ENCODE measurements at regions not wholly inside any gene's neighbourhood (a gene's known extent, or its start where the extent isn't known, plus 50 kb on each side); places are given as distances from the start of the nearest gene placed in this dataset.

DNA sequence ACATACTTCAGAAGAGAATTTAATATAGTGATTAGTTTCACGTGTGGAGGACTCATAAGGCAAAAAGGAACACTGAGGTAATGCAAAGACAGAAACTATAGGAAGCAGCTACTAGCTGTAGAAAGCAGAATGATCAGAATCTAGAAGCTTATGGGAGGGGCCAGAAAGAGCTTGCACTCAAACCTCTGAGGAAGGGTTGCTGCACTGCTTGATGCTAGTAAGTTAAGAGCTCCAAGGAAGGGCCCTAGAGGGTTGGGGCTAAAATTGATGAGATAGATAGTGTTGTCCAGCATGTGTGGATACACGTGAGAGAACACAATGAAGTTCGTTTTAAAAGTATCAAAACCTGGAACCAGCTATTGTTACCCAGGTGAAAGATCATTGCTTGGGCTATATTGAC lies 311.1 kb downstream of the SLC6A15 start:
- no peak for DNase-seq

- no peak for DNase-seq
Measured at GRCh38 chr12:84599539-84599938, 313.1 kb downstream of the SLC6A15 start.

- no peak for DNase-seq
Measured at GRCh38 chr12:84596266-84596665, 316.3 kb downstream of the SLC6A15 start.

DNA sequence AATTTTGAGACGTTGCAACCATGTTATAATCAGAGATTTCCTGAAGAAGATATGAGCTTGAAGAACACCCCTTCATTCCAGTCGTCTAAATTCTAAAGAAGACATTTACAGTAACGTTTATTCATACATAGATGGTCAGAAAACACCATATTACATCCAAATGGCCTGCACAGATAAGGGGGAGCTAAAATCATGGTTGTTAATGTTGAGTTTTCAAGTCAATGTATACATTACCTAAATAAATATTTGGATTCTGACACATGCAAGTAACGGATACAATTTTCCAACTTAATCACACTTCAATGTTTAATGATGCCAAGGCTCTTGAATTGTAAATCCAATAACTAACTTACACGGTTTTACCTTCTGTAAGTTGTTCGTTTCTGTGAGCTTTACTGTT lies 318.4 kb downstream of the SLC6A15 start:
- no peak for DNase-seq

DNA sequence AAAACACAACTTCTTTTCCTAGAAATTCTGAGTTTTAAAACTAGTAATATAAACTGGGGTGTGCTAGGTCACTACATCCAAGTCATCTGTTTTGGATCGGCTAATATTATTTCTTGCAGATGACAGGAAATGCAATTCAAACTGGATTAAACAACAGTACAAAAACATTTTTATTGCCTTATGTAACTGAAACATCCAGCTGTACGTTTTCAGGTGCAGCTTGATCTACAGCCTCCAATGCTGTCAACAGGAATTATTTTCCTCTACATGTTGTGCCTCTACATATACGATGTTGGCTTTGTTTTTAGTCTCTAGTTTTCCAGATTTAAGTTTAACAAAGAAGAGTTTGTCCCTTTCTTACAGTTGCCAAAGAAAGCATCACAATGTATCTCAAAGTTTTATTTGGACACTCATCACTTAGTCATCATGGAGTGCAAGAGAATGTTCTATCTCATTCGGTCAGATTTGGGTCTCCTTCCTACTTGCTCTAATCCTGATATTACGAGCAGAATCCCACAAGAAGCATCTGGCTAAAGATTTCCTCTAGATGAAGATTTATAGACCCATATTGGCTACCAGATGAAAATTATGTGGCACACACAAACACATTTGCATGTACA lies 326.7 kb downstream of the SLC6A15 start:
- no peak for DNase-seq

DNA sequence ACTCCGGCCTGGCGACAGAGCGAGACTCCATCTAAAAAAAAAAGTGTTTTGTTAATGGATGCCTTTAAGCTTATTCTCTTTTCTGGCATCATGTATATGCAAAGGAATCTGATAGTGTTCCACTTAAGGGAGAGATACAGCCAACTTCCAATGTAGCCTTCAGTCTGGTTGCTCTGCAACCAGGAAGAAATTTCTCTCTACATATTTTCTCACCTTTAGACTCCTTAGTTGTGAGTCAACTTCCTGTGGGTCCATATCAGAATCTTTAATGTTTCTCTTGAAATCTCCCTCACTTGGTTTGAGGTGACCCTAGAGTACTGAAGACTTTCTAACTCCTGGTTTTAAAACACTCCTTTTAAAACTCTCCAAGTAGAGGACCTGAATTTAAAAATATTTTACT lies 340.4 kb downstream of the SLC6A15 start:
- DNase-seq: no peak

- no peak for DNase-seq
Measured at GRCh38 chr12:84562331-84562730, 350.3 kb downstream of the SLC6A15 start.

- no peak for DNase-seq
Measured at GRCh38 chr12:84561351-84561750, 351.2 kb downstream of the SLC6A15 start.

DNA sequence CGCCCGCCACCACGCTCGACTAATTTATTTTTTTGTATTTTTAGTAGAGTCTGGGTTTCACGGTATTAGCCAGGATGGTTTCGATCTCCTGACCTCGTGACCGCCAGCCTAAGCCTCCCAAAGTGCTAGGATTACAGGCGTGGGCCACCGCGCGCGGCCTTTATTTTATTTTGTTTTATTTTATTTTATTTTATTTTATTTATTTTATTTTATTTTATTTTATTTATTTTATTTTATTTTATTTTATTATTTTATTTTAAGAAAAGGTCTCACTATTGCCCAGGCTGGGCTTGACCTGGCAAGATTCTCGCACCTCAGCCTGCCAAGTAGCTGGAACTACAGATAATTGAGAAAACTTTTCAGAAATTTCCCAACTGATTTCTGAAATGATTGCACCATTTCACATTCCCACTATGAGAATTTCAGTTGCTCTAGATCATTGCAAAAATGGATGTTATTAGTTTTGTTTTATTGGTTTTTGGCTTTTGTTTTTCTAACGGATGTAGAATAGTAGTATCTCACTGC lies 358.3 kb downstream of the SLC6A15 start:
- DNase-seq: no peak

- DNase-seq: no peak
Measured at GRCh38 chr12:84553331-84554117, 359.1 kb downstream of the SLC6A15 start.

DNA sequence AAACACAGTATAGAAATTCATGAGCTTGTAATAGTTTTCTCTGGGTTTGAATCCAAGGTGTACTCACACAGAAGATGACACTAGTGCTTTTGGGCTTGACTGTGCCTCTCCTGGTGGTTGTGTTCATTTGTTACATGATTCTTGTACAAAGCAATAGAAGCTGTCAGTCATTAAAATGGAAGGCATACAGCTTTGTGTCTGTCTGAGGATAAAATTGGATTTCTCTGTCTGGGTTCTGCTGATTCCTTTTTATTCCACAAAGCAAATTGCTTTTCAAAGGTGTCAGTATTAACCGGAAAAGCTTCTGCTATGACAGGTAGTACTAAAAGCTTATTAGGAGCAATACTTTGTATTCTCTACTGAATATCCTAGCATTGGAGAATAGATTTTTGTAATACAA lies 361.2 kb downstream of the SLC6A15 start:
- DNase-seq: no peak

GRCh38 chr12:84550518-84550917 lies 362.1 kb downstream of the SLC6A15 start:
- DNase-seq: no peak

DNA sequence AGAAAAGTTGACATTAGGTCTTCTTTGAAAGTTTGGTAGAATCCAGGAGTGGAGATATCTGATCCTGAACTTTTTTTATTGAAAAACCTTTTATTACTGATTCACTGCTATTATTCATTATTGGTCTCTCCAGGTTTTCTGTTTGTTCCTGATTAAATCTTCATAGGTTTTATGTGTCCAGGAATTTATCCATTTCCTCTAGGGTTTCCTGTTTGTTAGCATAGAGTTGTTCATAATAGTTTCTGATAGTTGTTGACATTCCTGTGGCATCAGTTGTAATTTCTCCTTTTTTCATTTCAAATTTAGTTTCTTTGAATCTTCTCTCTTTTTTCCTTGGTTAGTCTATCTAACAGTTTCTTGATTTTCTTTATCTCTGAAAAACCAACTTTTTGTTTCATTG lies 370.3 kb downstream of the SLC6A15 start:
- no peak for DNase-seq

- DNase-seq: no peak
Measured at GRCh38 chr12:84537666-84538065, 374.9 kb downstream of the SLC6A15 start.

- DNase-seq: no peak
Measured at GRCh38 chr12:84512751-84513150, 399.8 kb downstream of the SLC6A15 start.

DNA sequence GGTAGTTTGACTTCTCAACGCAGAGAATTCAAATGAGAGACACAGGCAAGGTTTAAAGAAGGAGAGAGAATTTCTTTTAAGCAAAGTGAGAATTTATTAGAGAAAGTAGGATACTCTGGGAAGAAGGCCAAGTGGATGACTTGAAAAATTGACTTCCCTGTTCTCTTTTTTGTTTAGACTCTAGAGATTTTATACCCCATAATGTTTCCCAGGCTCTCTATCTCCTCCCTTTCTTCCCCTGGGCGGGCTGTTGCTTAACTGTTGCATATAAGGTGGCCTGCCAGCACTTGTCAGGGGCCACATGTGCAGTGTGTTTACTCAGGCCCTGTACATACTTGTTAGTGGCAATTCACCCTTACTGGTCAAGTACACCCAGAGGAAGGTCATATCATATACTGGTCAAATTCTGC lies 403.7 kb downstream of the SLC6A15 start:
- peak; percentile 21 for DNase-seq

- no peak for DNase-seq
Measured at GRCh38 chr12:84507956-84508850, 404.4 kb downstream of the SLC6A15 start.

DNA sequence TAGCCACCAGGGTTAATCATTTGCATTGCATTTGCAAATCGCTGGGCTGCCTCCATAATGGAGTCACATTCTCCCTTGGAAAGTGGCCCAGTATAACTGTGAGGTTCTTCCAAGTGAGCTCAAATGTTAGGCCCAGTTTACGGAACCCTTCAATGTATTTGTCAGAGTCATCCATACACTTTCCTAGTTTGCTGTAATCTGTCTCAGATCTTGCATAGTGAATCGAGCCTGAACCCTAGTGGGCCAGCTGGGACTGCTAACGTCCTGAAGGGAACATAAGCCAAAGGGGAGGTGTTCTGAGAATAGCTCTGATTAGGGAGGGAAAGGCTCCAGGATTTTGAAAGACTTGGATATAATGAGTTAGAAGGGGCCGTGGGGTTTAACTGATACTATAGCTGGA lies 406.3 kb downstream of the SLC6A15 start:
- DNase-seq: peak; percentile 22

DNA sequence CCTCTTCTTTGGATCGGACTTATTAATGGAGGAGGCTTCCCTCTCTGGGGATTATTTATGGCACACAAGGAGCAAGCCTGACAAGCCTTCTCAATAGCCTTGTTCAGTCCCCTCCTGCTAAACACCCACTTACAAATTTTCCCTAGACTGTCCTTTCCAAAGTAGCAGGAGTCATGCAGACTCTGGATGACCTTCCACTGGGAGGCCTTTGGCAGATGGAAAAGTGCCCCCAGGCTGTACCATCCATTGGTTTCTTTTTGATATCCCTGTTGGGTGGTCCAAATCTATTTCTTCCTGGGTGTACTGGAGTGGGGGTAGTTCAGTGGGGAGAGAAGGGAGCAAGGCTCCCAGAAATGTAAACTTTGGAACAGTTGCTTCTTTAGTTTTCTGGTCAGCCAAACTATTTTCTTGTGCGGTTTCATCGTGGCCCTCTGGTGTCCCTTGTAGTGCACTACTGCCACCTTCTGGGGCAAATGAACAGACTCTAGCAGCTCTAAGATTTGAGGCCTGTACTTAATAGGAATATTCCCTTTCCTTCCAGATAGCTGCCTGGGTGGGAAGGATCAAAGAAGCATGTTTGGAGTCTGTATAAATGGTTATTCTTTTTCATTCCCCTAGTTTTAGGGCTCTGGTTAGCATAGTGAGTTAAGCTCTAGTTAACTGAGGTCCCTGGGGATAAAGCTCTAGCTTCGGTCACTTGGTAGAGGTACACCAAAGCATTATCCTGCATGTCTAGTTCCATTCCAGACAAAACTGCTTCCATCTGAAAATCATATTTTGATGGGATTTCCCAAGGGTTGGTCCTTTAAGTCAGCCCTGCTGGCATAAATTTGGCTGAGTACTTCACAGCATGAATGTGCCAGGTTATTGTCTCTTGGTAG lies 409.5 kb downstream of the SLC6A15 start:
- peak; percentile 33 for DNase-seq

- no peak for DNase-seq
Measured at GRCh38 chr12:84502180-84502860, 410.3 kb downstream of the SLC6A15 start.

GRCh38 chr12:84497819-84498218 lies 414.8 kb downstream of the SLC6A15 start:
- no peak for DNase-seq
